ENCODE measurements at regions not wholly inside any gene's neighbourhood (a gene's known extent, or its start where the extent isn't known, plus 50 kb on each side); places are given as distances from the start of the nearest gene placed in this dataset.
A peak's percentile ranks its signal among the peaks of the same experiment; 100 is the strongest.
"Not testable (repeated sequence)": the region's sequence is repeated elsewhere in the genome, so short reads cannot be mapped to it uniquely, and the experiment has no call there.

DNA sequence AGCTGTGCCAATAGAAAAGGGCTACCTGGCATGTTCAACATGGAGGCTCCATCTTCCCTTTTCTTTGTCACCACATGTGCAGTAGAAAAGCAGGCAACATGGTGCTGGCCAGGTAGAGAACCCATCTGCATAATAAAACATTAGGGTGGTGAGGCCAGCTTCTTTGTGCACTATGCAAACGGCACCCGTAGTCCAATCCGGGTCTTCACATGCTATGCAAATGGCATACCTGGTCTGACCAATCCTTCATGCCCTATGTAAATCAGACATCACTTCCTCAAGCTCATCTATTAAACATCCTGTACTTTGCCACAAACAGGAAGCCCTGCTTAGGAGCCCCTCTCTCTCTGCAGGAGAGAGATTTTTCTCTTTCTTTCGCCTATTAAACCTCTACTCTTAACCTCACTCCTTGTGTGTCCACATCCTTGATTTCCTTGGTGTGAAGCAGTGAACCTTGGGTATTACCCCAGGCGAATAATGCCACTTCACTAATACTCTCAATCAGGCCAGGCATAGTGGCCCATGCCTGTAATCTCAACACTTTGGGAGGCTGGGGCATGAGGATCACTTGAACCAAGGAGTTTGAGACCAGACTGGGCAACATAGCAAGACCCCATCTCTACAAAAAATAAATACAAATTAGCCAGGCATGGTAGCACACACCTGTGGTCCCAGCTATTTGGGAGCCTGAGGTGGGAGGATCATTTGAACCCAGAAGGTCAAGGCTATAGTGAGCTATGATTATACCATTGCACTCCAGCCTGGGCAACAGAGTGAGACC, 111.3 kb upstream of the MRI1 start:
- no peak for DNase-seq (ENCODE audit: low spot score)

DNA sequence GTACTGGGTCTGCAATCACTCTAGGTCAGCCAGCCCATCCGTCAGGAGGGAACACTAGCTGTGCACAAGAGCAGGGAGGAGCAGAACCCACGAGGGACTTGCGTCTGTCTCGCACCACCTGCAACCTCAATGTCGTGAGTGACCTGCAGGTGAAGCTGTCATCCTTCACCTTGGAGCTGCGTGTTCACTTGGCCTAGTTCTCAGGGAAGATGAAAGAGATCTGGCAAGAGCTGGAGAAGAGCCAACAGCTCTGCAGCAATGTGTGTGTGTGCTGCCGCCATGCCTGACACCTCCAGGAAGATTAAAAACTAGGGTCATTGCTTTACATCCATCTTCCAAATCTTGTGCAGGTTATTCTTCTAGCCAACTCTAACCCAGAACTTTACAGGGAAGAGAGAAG, 117.6 kb upstream of the MRI1 start:
- peak; percentile 23 for DNase-seq (ENCODE audit: low spot score)

DNA sequence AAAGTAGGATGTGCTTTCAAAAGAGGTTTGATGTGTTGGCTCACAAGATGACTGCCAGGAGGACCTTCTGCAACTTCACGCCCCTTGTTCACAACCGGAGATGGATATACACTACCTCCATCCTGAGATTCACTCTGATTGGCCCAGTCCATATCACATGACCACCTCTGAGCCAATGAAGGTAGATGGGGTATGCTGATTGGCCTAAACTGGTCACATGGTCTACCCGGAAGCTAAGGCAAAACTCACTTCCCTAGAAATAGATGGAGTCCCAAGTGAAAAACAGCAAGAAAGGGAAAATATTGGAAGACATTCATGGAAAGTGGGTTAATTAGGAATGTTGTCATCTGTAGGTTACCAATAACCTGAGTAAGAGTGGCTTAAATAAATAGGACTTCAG, 119.7 kb upstream of the MRI1 start:
- DNase-seq (ENCODE audit: low spot score): no peak

DNA sequence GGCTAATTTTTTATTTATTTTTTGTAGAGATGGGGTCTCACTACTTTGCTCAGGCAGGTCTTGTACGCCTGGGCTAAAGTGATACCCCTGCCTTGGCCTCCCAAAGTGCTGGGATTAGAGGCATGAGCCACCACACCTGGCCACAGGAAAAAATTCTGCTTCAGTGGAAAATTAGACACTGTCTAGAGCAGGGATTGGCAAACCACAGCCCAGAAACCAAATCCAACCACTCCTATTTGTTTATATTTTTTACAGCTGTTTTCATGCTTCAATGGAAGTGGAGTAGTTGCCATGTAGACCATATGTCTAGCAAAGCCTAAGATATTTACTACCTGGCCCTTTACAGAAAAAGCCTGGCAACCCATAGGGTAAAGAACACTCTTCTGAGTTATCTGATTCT, 123.7 kb upstream of the MRI1 start:
- DNase-seq (ENCODE audit: low spot score): no peak

DNA sequence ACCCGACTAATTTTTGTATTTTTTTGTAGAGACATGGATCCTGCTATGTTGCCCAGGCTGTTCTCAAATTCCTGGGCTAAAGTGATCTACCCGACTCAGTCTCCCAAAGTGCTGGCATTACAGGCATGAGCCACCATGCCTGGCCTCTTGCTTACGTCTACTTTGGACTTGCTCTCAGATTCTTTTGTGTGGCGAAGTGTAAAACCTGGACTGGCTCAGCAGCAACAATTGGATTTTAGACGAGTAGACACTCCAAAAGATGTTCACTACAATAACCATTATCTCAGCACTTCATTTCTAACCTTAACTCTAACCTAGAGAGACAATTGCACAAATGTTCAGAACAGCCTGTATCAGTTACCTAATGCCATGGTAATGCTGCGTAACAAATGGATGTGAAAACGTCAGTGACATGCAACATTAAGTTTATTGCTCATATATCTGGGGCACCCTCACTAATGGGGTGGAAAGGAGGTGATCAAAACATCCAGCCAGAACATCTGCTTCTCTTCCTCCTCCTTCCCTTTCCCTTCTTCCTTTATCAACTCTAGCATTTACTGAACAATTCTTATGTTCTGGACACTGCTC, 124.9 kb upstream of the MRI1 start:
- no peak for DNase-seq (ENCODE audit: low spot score)

GRCh38 chr19:13637664-13638063, 126.7 kb upstream of the MRI1 start:
- DNase-seq (ENCODE audit: low spot score): no peak

DNA sequence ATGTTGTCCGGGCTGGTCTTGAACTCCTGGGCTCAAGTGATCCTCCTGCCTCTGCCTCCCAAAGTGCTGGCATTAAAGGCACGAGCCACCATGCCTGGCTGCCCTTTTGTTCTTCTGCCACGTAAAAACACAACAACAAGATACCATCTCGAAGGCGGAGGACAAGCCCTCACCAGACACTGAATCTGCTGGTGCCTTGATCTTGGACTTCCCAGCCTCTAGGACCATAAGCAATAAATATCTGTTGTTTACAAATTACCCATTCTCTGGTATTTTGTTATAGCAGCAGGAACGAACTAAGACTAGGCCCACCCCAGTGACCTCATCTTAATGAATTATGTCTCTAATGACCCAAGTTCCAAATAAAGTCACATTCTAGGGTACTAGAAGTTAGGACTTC, 128.4 kb upstream of the CACNA1A start:
- no peak for DNase-seq (ENCODE audit: low spot score)

DNA sequence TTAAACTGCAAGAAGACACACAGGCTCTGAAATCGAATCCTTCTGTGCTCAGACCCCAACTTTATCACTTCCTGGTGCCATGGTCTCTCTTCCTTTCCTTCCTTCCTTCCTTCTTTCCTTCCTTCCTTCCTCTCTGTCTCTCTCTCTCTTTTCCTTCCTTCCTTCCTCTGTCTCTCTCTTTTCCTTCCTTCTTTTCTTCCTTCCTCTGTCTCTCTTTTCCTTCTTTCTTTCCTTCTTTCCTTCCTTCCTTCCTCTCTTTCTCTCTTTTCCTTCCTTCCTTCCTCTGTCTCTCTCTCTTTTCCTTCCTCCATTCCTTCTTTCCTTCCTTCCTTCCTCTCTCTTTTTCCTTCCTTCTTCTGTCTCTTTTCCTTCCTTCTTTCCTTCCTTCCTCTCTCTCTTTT, 127.2 kb upstream of the CACNA1A start:
- no peak for DNase-seq (ENCODE audit: low spot score)

- DNase-seq (ENCODE audit: low spot score): no peak
Observed at GRCh38 chr19:13633109-13633508, 126.8 kb upstream of the CACNA1A start.

DNA sequence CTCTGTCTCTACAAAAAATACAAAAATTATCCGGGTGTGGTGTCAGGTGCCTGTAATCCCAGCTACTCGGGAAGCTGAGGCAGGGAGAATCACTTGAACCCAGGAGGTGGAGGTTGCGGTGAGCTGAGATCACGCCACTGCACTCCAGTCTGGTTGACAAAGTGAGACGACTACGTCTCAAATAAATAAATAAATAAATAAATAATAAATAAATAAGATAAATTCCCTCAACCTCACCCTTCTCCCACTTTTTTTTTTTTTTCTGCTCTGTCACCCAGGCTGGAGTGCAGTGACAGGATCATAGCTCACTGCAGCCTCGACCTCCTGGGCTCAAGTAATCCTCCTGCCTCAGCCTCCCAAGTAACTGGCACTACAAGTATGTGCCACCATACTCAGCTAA, 125.9 kb upstream of the CACNA1A start:
- DNase-seq (ENCODE audit: low spot score): not testable (repeated sequence)

- DNase-seq (ENCODE audit: low spot score): no peak
Observed at GRCh38 chr19:13629687-13630357, 123.5 kb upstream of the CACNA1A start.

DNA sequence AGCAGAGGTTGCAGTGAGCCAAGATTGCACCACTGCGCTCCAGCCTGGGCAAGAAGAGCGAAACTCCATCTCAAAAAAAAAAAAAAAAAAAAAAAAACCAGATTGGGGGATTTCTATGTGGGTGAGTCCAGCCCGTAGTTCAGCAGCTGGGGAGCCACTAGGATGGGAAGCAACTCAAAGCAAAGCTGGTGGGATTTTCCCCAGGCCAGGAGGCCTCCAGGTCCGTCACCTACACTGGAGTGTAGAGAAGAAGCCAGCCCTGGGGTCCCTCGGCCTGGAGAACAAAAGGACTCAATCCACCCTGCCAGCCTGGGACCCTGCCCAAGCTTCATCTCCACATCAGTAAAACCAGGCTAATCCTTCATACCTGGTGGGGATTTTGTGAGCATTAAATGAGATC, 121.3 kb upstream of the CACNA1A start:
- DNase-seq (ENCODE audit: low spot score): no peak

DNA sequence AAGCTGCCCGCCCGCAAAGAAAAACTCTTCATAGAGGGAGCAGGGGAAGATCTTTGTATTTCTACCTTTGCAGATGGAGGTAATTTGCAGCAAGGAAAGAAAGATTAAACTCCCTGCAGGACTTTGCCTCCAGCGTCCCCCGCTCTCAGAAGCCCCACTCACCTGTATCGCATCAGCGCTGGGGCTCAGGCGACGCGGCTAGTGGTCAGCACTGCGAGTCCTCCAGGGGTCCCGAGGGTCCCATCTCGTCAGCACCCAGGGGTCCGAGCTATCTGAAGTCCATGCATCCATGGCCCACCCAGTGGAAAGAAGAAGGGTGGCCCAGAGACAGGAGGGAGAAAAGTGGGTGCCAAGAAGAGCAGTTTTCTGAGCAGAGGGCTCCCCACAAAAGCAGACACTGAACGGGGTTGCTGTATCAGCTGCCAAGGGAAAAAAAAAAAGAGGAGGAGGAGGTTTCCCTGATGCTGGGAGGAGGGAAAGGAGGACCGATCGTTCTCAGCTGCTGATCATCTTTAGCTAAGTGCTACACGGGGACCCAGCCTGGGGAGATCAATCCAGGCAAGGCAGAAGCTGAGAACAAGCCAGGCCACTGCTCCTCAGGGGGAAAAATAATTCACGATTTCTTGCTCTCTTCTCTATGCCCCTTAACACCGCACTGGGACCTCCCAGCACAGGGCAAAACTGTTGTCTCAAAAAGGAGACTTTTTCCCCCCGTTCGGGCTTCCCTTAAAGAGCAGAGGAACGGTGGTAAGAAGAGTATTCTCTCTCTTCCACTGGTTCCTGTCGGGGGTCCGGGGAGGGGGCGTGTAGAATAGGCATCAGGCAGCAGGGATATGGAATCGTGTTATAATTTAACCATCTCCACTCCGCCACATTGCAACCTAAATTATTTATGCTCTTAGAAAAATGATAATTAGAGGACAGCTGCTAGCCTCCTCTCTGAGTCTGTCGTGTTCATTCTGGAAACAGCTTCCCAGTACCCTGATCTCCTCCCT, 117.7 kb upstream of the CACNA1A start:
- no peak for DNase-seq (ENCODE audit: low spot score)

- DNase-seq (ENCODE audit: low spot score): no peak
Observed at GRCh38 chr19:13622766-13623715, 116.8 kb upstream of the CACNA1A start.

DNA sequence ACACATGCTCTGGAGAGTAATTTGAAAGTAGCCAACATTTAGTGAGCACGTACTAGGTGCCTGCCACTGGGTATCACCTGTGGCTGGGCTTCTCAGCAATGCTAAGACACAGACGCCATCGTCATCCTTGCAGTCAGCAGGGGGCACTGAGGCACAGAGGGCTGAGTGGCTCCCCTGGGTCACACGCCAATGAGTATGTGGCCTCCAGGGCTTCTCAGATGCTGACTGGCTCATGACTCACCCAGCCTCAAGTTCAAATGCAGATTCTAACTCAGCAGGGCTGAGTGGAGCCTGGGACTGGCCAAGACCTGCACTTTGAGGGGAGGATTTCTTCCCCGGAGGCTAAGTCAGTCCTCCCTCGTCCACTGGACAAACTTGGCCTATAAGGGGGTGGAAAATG, 115.1 kb upstream of the CACNA1A start:
- no peak for DNase-seq (ENCODE audit: low spot score)

- DNase-seq (ENCODE audit: low spot score): no peak
Observed at GRCh38 chr19:13619203-13619632, 112.9 kb upstream of the CACNA1A start.

DNA sequence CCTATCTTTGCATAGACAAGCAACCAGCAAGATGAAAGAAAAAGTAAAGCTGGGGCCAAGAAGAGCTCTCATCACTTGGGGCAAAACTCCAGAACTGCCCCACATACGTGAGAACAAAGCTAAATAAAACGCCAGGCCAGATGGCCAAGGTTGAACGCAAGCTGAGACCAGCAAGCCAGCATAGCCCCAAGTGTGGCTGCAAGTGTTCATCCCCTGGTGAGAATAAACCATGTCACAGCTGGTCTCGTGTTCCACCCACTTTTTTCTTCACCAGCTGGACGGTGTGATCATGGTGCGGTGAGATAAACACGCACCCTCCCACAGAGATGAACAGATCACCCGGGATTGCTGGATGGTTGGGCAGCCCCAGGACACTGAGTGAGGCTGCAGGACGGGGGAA, 109.6 kb upstream of the CACNA1A start:
- no peak for DNase-seq (ENCODE audit: low spot score)

DNA sequence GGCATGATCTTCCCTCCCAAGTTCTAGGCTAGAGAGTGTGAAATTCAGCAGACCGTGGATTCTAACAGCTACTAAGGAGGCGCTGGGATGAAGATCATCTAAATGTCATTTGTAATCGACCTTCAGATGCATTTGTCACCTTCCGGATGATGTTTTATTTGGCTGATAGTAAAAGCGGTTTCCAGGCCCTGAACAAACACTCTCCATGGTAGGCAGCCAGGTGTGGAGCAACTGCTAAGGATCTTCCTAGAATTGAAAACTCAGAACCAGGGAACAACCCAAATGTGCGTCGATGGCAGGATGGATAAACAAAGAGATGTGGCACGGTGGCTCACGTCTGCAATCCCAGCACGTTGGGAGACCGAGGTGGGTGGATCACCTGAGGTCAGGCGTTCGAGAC, 107.2 kb upstream of the CACNA1A start:
- no peak for DNase-seq (ENCODE audit: low spot score)

DNA sequence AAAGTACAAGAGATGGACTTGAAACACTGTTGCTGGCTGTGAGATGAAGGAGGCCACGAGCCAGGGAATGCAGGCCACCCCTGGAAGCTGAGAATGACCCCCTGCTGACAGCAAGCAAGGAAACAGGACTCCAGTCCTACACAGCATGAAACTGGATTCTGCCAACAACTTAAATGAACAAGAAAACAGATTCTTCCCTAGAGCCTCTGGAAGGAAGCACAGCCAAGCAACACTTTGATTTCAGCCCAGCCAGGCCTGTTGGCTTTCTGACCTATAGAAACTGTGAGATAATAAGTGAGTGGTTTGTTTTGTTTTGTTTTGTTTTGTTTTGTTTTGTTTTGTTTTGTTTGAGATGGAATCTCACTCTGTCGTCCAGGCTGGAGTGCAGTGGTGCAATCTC, 105.3 kb upstream of the CACNA1A start:
- DNase-seq (ENCODE audit: low spot score): no peak

- peak; percentile 63 for DNase-seq (ENCODE audit: low spot score)
Observed at GRCh38 chr19:13610039-13610691, 103.9 kb upstream of the CACNA1A start.

Data from cerebellar cortex (tissue), 1 donor.